ENCODE measurements at regions not wholly inside any gene's neighbourhood (a gene's known extent, or its start where the extent isn't known, plus 50 kb on each side); places are given as distances from the start of the nearest gene placed in this dataset.

GRCh38 chr6:125528621-125529041 is 220.8 kb upstream of the HEY2 start:
- no peak for TF ChIP-seq CTCF (IDR thresholded peaks at IDR 0.05)
- intact Hi-C loops (cut with DNase I): no loop called here
- DNase-seq (ENCODE audit: low spot score in 2 of 2): no peak
- H3K9me3 ChIP-seq: no peaks in the 10 kb centered on the region
- no peaks in the 10 kb centered on the region for H3K4me1 ChIP-seq
- H3K4me3 ChIP-seq: no peak overlapping the region
- H3K27ac ChIP-seq: no peak overlapping the region
- no peaks in the 10 kb centered on the region for H3K27me3 ChIP-seq
- no peaks in the 10 kb centered on the region for H3K36me3 ChIP-seq

- Histone ChIP-seq H3K9me3 (no peaks in the 10 kb centered on the region), H3K4me1 (no peaks in the 10 kb centered on the region), H3K27me3 (no peaks in the 10 kb centered on the region), H3K27ac (no peak overlapping the region), H3K4me3 (no peak overlapping the region), H3K36me3 (no peaks in the 10 kb centered on the region)
- no peak for DNase-seq (ENCODE audit: low spot score in 2 of 2)
- no peak for TF ChIP-seq CTCF (IDR thresholded peaks at IDR 0.05)
- intact Hi-C loops (cut with DNase I): no loop called here
These were observed 220.4 kb upstream of the HEY2 start for GRCh38 chr6:125529061-125529460.

GRCh38 chr6:125533710-125534397 is 215.6 kb upstream of the HEY2 start:
- Histone ChIP-seq H3K27ac (no peak overlapping the region), H3K9me3 (no peaks in the 10 kb centered on the region), H3K27me3 (no peaks in the 10 kb centered on the region), H3K36me3 (no peaks in the 10 kb centered on the region), H3K4me1 (no peaks in the 10 kb centered on the region), H3K4me3 (no peak overlapping the region)
- intact Hi-C loops (cut with DNase I): no loop called here
- no peak for TF ChIP-seq CTCF (IDR thresholded peaks at IDR 0.05)
- DNase-seq (ENCODE audit: low spot score in 2 of 2): no peak

- intact Hi-C loops (cut with DNase I): no loop called here
- Histone ChIP-seq H3K9me3 (no peaks in the 10 kb centered on the region), H3K4me3 (no peak overlapping the region), H3K4me1 (no peaks in the 10 kb centered on the region), H3K36me3 (no peaks in the 10 kb centered on the region), H3K27me3 (no peaks in the 10 kb centered on the region), H3K27ac (no peak overlapping the region)
- TF ChIP-seq CTCF (IDR thresholded peaks at IDR 0.05): no peak
- no peak for DNase-seq (ENCODE audit: low spot score in 2 of 2)
These were observed 214.8 kb upstream of the HEY2 start for GRCh38 chr6:125534430-125535263.

- Histone ChIP-seq H3K9me3 (no peaks in the 10 kb centered on the region), H3K4me3 (no peak overlapping the region), H3K4me1 (no peaks in the 10 kb centered on the region), H3K27ac (no peak overlapping the region), H3K27me3 (no peaks in the 10 kb centered on the region), H3K36me3 (no peaks in the 10 kb centered on the region)
- TF ChIP-seq CTCF (IDR thresholded peaks at IDR 0.05): no peak
- intact Hi-C loops (cut with DNase I): no loop called here
- DNase-seq (ENCODE audit: low spot score in 2 of 2): no peak
These were observed 212.3 kb upstream of the HEY2 start for GRCh38 chr6:125537090-125537489.

All from ascending aorta (tissue), 2 donors.